ENCODE measurements at regions not wholly inside any gene's neighbourhood (a gene's known extent, or its start where the extent isn't known, plus 50 kb on each side); places are given as distances from the start of the nearest gene placed in this dataset.

- Histone ChIP-seq H3K4me1 (no peaks in the 10 kb centered on the region), H3K27ac (no peak overlapping the region), H3K9me3 (no peaks in the 10 kb centered on the region), H3K4me3 (no peak overlapping the region), H3K36me3 (no peaks in the 10 kb centered on the region), H3K27me3 (no peaks in the 10 kb centered on the region)
- TF ChIP-seq POLR2A (IDR thresholded peaks at IDR 0.05): no peak
- TF ChIP-seq, protein P1, sequence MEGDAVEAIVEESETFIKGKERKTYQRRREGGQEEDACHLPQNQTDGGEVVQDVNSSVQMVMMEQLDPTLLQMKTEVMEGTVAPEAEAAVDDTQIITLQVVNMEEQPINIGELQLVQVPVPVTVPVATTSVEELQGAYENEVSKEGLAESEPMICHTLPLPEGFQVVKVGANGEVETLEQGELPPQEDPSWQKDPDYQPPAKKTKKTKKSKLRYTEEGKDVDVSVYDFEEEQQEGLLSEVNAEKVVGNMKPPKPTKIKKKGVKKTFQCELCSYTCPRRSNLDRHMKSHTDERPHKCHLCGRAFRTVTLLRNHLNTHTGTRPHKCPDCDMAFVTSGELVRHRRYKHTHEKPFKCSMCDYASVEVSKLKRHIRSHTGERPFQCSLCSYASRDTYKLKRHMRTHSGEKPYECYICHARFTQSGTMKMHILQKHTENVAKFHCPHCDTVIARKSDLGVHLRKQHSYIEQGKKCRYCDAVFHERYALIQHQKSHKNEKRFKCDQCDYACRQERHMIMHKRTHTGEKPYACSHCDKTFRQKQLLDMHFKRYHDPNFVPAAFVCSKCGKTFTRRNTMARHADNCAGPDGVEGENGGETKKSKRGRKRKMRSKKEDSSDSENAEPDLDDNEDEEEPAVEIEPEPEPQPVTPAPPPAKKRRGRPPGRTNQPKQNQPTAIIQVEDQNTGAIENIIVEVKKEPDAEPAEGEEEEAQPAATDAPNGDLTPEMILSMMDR (IDR thresholded peaks at IDR 0.05): no peak
- DNase-seq: no peak
Measured at GRCh38 chr2:11914455-11914854, 168.0 kb downstream of the LPIN1 start.

DNA sequence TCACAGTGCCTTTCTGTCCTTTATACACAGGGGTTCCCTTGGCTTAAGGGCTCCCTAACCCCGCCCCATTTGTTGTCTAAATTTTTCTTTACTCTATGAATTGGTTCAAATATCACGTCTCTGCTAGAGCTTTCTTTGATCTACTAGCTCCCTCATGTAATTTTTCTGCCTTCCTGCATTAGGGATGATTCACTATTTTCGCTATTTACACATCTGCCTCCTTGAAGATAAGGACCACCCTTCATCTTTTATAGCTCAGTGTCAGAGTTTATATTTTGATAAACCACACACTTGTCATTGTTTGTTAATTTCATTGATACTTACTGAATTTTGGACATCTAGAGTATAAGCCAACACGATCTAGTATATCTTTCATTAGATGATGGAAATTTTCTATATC is 169.2 kb downstream of the LPIN1 start:
- Histone ChIP-seq H3K4me1 (no peaks in the 10 kb centered on the region), H3K36me3 (no peaks in the 10 kb centered on the region), H3K27me3 (no peaks in the 10 kb centered on the region), H3K4me3 (no peak overlapping the region), H3K9me3 (no peaks in the 10 kb centered on the region), H3K27ac (no peak overlapping the region)
- TF ChIP-seq, protein P1 (IDR thresholded peaks at IDR 0.05): no peak
- no peak for TF ChIP-seq POLR2A (IDR thresholded peaks at IDR 0.05)
- no peak for DNase-seq

GRCh38 chr2:11919953-11920352 is 173.5 kb downstream of the LPIN1 start:
- no peak overlapping the region for H3K27ac ChIP-seq
- no peaks in the 10 kb centered on the region for H3K27me3 ChIP-seq
- H3K4me1 ChIP-seq: no peaks in the 10 kb centered on the region
- no peak overlapping the region for H3K4me3 ChIP-seq
- TF ChIP-seq, protein P1 (IDR thresholded peaks at IDR 0.05): no peak
- no peak for TF ChIP-seq POLR2A (IDR thresholded peaks at IDR 0.05)
- no peaks in the 10 kb centered on the region for H3K36me3 ChIP-seq
- no peak for DNase-seq
- H3K9me3 ChIP-seq: no peaks in the 10 kb centered on the region

GRCh38 chr2:11920993-11921583 is 174.7 kb downstream of the LPIN1 start:
- TF ChIP-seq POLR2A (IDR thresholded peaks at IDR 0.05): no peak
- TF ChIP-seq, protein P1 (IDR thresholded peaks at IDR 0.05): no peak
- Histone ChIP-seq H3K4me1 (no peaks in the 10 kb centered on the region), H3K27me3 (no peaks in the 10 kb centered on the region), H3K4me3 (no peak overlapping the region), H3K36me3 (no peaks in the 10 kb centered on the region), H3K9me3 (no peaks in the 10 kb centered on the region), H3K27ac (no peak overlapping the region)
- DNase-seq: no peak

- Histone ChIP-seq H3K4me1 (no peaks in the 10 kb centered on the region), H3K9me3 (no peaks in the 10 kb centered on the region), H3K27me3 (no peaks in the 10 kb centered on the region), H3K36me3 (no peaks in the 10 kb centered on the region), H3K4me3 (no peak overlapping the region), H3K27ac (no peak overlapping the region)
- DNase-seq: no peak
- TF ChIP-seq POLR2A (IDR thresholded peaks at IDR 0.05): no peak
- TF ChIP-seq, protein P1 (IDR thresholded peaks at IDR 0.05): no peak
Measured at GRCh38 chr2:11922294-11922693, 175.9 kb downstream of the LPIN1 start.

DNA sequence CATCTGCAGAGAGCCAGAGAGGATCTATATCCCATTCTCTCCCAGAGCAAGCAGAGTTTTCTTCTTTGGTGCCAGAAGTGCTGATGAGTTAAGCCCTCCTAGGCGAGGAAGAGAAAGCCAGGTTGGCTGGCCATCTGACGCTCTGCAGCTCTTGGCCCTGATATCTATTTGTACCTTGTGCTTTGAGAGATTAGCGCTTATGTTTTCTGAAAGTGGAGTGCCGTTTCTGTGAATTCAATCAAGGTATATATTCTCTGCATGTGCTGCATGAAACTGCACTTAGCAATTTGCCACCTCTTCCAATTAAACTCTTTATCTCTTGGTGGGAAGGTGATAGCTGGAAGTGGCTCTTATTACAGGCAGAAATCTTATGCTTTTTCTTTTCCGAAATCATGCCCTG is 177.5 kb downstream of the LPIN1 start:
- H3K4me1 ChIP-seq: no peaks in the 10 kb centered on the region
- no peak for DNase-seq
- H3K27me3 ChIP-seq: no peaks in the 10 kb centered on the region
- H3K27ac ChIP-seq: no peak overlapping the region
- TF ChIP-seq POLR2A (IDR thresholded peaks at IDR 0.05): no peak
- TF ChIP-seq, protein P1 (IDR thresholded peaks at IDR 0.05): no peak
- no peak overlapping the region for H3K4me3 ChIP-seq
- no peaks in the 10 kb centered on the region for H3K9me3 ChIP-seq
- H3K36me3 ChIP-seq: no peaks in the 10 kb centered on the region

Data from Peyer's patch (tissue), 4 donors.